H9 (cell line): ENCODE measurements at regions not wholly inside any gene's neighbourhood (a gene's known extent, or its start where the extent isn't known, plus 50 kb on each side); places are given as distances from the start of the nearest gene placed in this dataset.

Experiments used
- DNase-seq: peaks from one replicate; pipeline ENCODE4 v3.0.0-alpha.2; 2017
- H2AFZ ChIP-seq: one replicate; pipeline ENCODE4 v1.6.1; 2013; ENCODE audit warnings: mild to moderate bottlenecking, low read length, control low read depth, moderate library complexity
- H2AK5ac ChIP-seq: 2 replicates; pipeline ENCODE4 v1.6.1; 2013; ENCODE audit warnings: low read length, control low read depth, mixed read lengths; ENCODE audit not compliant: insufficient read length
- H2BK120ac ChIP-seq: one replicate; pipeline ENCODE4 v1.6.1; 2013; ENCODE audit warnings: low read depth, mild to moderate bottlenecking, low read length, control low read depth, inconsistent platforms; ENCODE audit not compliant: poor library complexity, severe bottlenecking
- H2BK12ac ChIP-seq: 2 replicates; pipeline ENCODE4 v1.6.1; 2013; ENCODE audit warnings: low read length, control low read depth, mixed read lengths, low read depth; ENCODE audit not compliant: insufficient read length
- H2BK15ac ChIP-seq: 2 replicates; pipeline ENCODE4 v1.6.1; 2013; ENCODE audit warnings: low read depth, low read length, control low read depth
- H2BK20ac ChIP-seq: one replicate; pipeline ENCODE4 v1.6.1; 2013; ENCODE audit warnings: low read depth, mild to moderate bottlenecking, low read length, control low read depth, inconsistent platforms; ENCODE audit not compliant: poor library complexity, severe bottlenecking
- H2BK5ac ChIP-seq: 2 replicates; pipeline ENCODE4 v1.6.1; 2013; ENCODE audit warnings: low read length, control low read depth, mixed read lengths; ENCODE audit not compliant: insufficient read length
- H3K14ac ChIP-seq: 2 replicates; pipeline ENCODE4 v1.6.1; 2013; ENCODE audit warnings: low read length, control low read depth; ENCODE audit not compliant: insufficient read depth
- H3K18ac ChIP-seq: 2 replicates; pipeline ENCODE4 v1.6.1; 2013; ENCODE audit warnings: low read depth, mild to moderate bottlenecking, mixed read lengths, low read length, control low read depth; ENCODE audit not compliant: insufficient read length
- H3K23ac ChIP-seq: 2 replicates; pipeline ENCODE4 v1.6.1; 2013; ENCODE audit warnings: low read length, control low read depth, mixed read lengths, low read depth; ENCODE audit not compliant: insufficient read length
- H3K23me2 ChIP-seq: 2 replicates; pipeline ENCODE4 v1.6.1; 2013; ENCODE audit warnings: low read depth, mild to moderate bottlenecking, mixed read lengths, low read length, control low read depth; ENCODE audit not compliant: insufficient read length, poor library complexity, severe bottlenecking
- H3K27ac ChIP-seq: 2 replicates; pipeline ENCODE4 v1.5.1; 2013; ENCODE audit warnings: low read length, control low read depth, mixed read lengths, low read depth; ENCODE audit not compliant: insufficient read length
- H3K27me3 ChIP-seq: 2 replicates; pipeline ENCODE4 v1.6.1; 2013; ENCODE audit warnings: low read length, control low read depth, inconsistent platforms; ENCODE audit not compliant: insufficient read depth
- H3K4ac ChIP-seq: 2 replicates; pipeline ENCODE4 v1.6.1; 2013; ENCODE audit warnings: low read depth, mild to moderate bottlenecking, control low read depth, inconsistent platforms, low read length, moderate library complexity
- H3K4me1 ChIP-seq: 2 replicates; pipeline ENCODE4 v1.6.1; 2013; ENCODE audit warnings: low read length, control low read depth, inconsistent platforms; ENCODE audit not compliant: insufficient read depth
- H3K4me2 ChIP-seq: 2 replicates; pipeline ENCODE4 v1.6.1; 2013; ENCODE audit warnings: low read length, control low read depth, mixed read lengths; ENCODE audit not compliant: insufficient read length, insufficient read depth
- H3K56ac ChIP-seq: 2 replicates; pipeline ENCODE4 v1.6.1; 2013; ENCODE audit warnings: low read depth, mild to moderate bottlenecking, mixed read lengths, low read length, control low read depth; ENCODE audit not compliant: insufficient read length
- H3K79me1 ChIP-seq: 2 replicates; pipeline ENCODE4 v1.6.1; 2013; ENCODE audit warnings: low read depth, mild to moderate bottlenecking, moderate library complexity, low read length, control low read depth, inconsistent platforms; ENCODE audit not compliant: insufficient read depth, poor library complexity, severe bottlenecking
- H3K79me2 ChIP-seq: 2 replicates; pipeline ENCODE4 v1.6.1; 2013; ENCODE audit warnings: low read length, control low read depth, inconsistent platforms; ENCODE audit not compliant: insufficient read depth
- H3K9ac ChIP-seq: 2 replicates; pipeline ENCODE4 v1.6.1; 2013; ENCODE audit warnings: low read length, control low read depth, mixed read lengths; ENCODE audit not compliant: insufficient read length; ENCODE audit errors: extremely low read depth
- H3K9me3 ChIP-seq: one replicate; pipeline ENCODE4 v1.6.1; 2013; ENCODE audit warnings: low read depth, low read length, inconsistent platforms; ENCODE audit not compliant: control insufficient read depth
- H3T11ph ChIP-seq: one replicate; pipeline ENCODE4 v1.6.1; 2013; ENCODE audit warnings: mild to moderate bottlenecking, low read length, control low read depth, inconsistent platforms
- H4K20me1 ChIP-seq: one replicate; pipeline ENCODE4 v1.6.1; 2013; ENCODE audit not compliant: control insufficient read depth, insufficient read length, insufficient read depth
- H4K5ac ChIP-seq: 2 replicates; pipeline ENCODE4 v1.6.1; 2013; ENCODE audit warnings: low read depth, mild to moderate bottlenecking, mixed read lengths, low read length, control low read depth; ENCODE audit not compliant: insufficient read length
- H4K8ac ChIP-seq: replicated peaks from 2 replicates; pipeline ENCODE4 v1.6.1; 2013; ENCODE audit warnings: low read length, control low read depth, mixed read lengths, low read depth; ENCODE audit not compliant: insufficient read length
- H4K91ac ChIP-seq: 2 replicates; pipeline ENCODE4 v1.6.1; 2013; ENCODE audit warnings: low read depth, mild to moderate bottlenecking, moderate library complexity, mixed read lengths, low read length, control low read depth; ENCODE audit not compliant: insufficient read length
- H3K27ac Mint-ChIP-seq, 3 experiments: 2 replicates in 2 of 3; 3 replicates in 1 of 3; pipeline ENCODE4 v1.8.0; 2020 to 2021; ENCODE audit warnings: mixed read lengths in 3 of 3, mild to moderate bottlenecking in 1 of 3, moderate library complexity in 1 of 3
- H3K27me3 Mint-ChIP-seq: 2 replicates; pipeline ENCODE4 v1.8.0; 2021; ENCODE audit warnings: low read depth, mild to moderate bottlenecking, moderate library complexity, mixed read lengths
- H3K36me3 Mint-ChIP-seq, 3 experiments: 2 replicates in 2 of 3; 3 replicates in 1 of 3; pipeline ENCODE4 v1.8.0; 2020 to 2021; ENCODE audit warnings: low read depth in 3 of 3, mixed read lengths in 3 of 3; ENCODE audit not compliant: insufficient read depth in 1 of 3
- H3K4me1 Mint-ChIP-seq, 2 experiments: 2 replicates each; pipeline ENCODE4 v1.8.0; 2020; ENCODE audit warnings: mixed read lengths in 2 of 2
- H3K4me3 Mint-ChIP-seq, 2 experiments: 2 replicates in 1 of 2; 3 replicates in 1 of 2; pipeline ENCODE4 v1.8.0; 2020 to 2021; ENCODE audit warnings: mild to moderate bottlenecking in 2 of 2, mixed read lengths in 2 of 2, moderate library complexity in 1 of 2
- H3K9me3 Mint-ChIP-seq, 2 experiments: 2 replicates in 1 of 2; 3 replicates in 1 of 2; pipeline ENCODE4 v1.8.0; 2020; ENCODE audit warnings: mild to moderate bottlenecking in 2 of 2, mixed read lengths in 2 of 2, moderate library complexity in 1 of 2
- CTCF ChIP-seq: fragments of 200-600 bp; sonication (generic); conservative IDR thresholded peaks from 3 replicates; pipeline ENCODE4 v1.8.0; 2021; ENCODE audit warnings: antibody characterized with exemption, mild to moderate bottlenecking
- WGBS: extraction: QIAGEN DNeasy Blood & Tissue Kit; methylation state at CpG from one replicate; pipeline ENCODE4 v1.1.7; 2013; ENCODE audit warnings: missing lambda C conversion rate, low lambda C conversion rate, mixed read lengths; ENCODE audit not compliant: insufficient read length; ENCODE audit errors: extremely low coverage; 5-methylcytosine and 5-hydroxymethylcytosine counted together

- Histone ChIP-seq H2AK5ac (no peak overlapping the region), H3K27ac (no peak overlapping the region), H2BK5ac (no peak overlapping the region), H4K91ac (no peak overlapping the region), H3K23me2 (no peaks in the 10 kb centered on the region), H2BK12ac (no peak overlapping the region), H3K9ac (no peak overlapping the region), H4K8ac (no peak overlapping the region), H2AFZ (no peak overlapping the region), H3K4me2 (no peak overlapping the region), H3K56ac (no peak overlapping the region), H3T11ph (no peak overlapping the region), H2BK20ac (no peak overlapping the region), H3K23ac (no peak overlapping the region), H2BK15ac (no peak overlapping the region), H2BK120ac (no peak overlapping the region), H3K79me1 (no peaks in the 10 kb centered on the region), H3K9me3 (no peaks in the 10 kb centered on the region), H4K5ac (no peak overlapping the region), H3K27me3 (peaks cover 40% of the 10 kb centered on the region; the same call in 1 of the 2 replicates), H4K20me1 (no peaks in the 10 kb centered on the region), H3K18ac (no peak overlapping the region), H3K14ac (no peak overlapping the region), H3K4me1 (peaks cover 3% of the 10 kb centered on the region; the same call in 1 of the 2 replicates), H3K4ac (no peak overlapping the region), H3K79me2 (no peaks in the 10 kb centered on the region)
- DNase-seq, result no peak
- Mint-ChIP-seq H3K36me3 (no peaks in the 10 kb centered on the region; a peak in 2 of 7 replicates), H3K27ac (no peak overlapping the region), H3K4me1 (peaks cover 13 to 19% of the 10 kb centered on the region in 2 experiments), H3K4me3 (no peak overlapping the region; a peak in 1 of 5 replicates), H3K27me3 (peaks cover 60% of the 10 kb centered on the region), H3K9me3 (no peaks in the 10 kb centered on the region; a peak in 3 of 5 replicates)
- no peak for TF ChIP-seq CTCF
- WGBS, result no CpG with 5 or more reads among the region's 5 CpGs
These were observed 287.8 kb downstream of the SOX9 start for GRCh38 chr17:72408641-72409040.
